DND-41 (cell line): ENCODE measurements at regions not wholly inside any gene's neighbourhood (a gene's known extent, or its start where the extent isn't known, plus 50 kb on each side); places are given as distances from the start of the nearest gene placed in this dataset.

Experiments
- ATAC-seq: fragments of 200-7000 bp; cut with Tn5 transposase; 3 replicates; pipeline ENCODE4 v1.9.1; 2021; ENCODE audit warnings: low read depth; ENCODE audit not compliant: insufficient read depth
- DNase-seq: peaks from one replicate; pipeline ENCODE4 v3.0.0-alpha.2; 2020
- H2AFZ ChIP-seq: 2 replicates; pipeline ENCODE4 v1.6.0; 2012; ENCODE audit warnings: low read depth, low read length
- H3K27ac ChIP-seq: 2 replicates; pipeline ENCODE4 v1.5.1; 2012; ENCODE audit warnings: low read length, inconsistent platforms
- H3K27me3 ChIP-seq: fragments of 200-600 bp; sonication (generic); 2 replicates; pipeline ENCODE4 v1.6.0; 2012; ENCODE audit warnings: low read length, mild to moderate bottlenecking, inconsistent platforms; ENCODE audit not compliant: insufficient read depth, poor library complexity
- H3K36me3 ChIP-seq: 2 replicates; pipeline ENCODE4 v1.5.1; 2012; ENCODE audit warnings: low read length, inconsistent platforms; ENCODE audit not compliant: insufficient read depth
- H3K4me1 ChIP-seq: 2 replicates; pipeline ENCODE4 v1.5.1; 2012; ENCODE audit warnings: mild to moderate bottlenecking, low read length; ENCODE audit not compliant: insufficient read depth
- H3K4me2 ChIP-seq: 2 replicates; pipeline ENCODE4 v1.6.0; 2012; ENCODE audit warnings: mild to moderate bottlenecking, moderate library complexity, low read length, inconsistent platforms; ENCODE audit not compliant: insufficient read depth
- H3K4me3 ChIP-seq, 2 experiments: fragments of 200-600 bp in 1 of 2; shearing (Covaris generic) in 1 of 2; 2 replicates each; pipeline ENCODE4 v1.5.1; 2012 to 2016; ENCODE audit warnings: inconsistent platforms in 2 of 2, low read length in 2 of 2, mild to moderate bottlenecking in 2 of 2, low read depth in 1 of 2, moderate library complexity in 1 of 2
- H3K79me2 ChIP-seq: 2 replicates; pipeline ENCODE4 v1.6.0; 2012; ENCODE audit warnings: low read length, inconsistent platforms; ENCODE audit not compliant: insufficient read depth
- H3K9ac ChIP-seq: 2 replicates; pipeline ENCODE4 v1.6.0; 2012; ENCODE audit warnings: low read depth, mild to moderate bottlenecking, inconsistent platforms, low read length, moderate library complexity
- H3K9me3 ChIP-seq: 2 replicates; pipeline ENCODE4 v1.5.1; 2012; ENCODE audit warnings: low read length, moderate library complexity, mild to moderate bottlenecking, inconsistent platforms; ENCODE audit not compliant: insufficient read depth, severe bottlenecking
- H4K20me1 ChIP-seq: 2 replicates; pipeline ENCODE4 v1.6.0; 2012; ENCODE audit warnings: low read length; ENCODE audit not compliant: insufficient read depth
- CTCF ChIP-seq: IDR thresholded peaks from 2 replicates; pipeline ENCODE4 v1.5.1; 2012; ENCODE audit warnings: borderline replicate concordance, low read length, moderate library complexity, mild to moderate bottlenecking; ENCODE audit not compliant: poor library complexity, severe bottlenecking; ENCODE audit errors: extremely low read depth
- EZH2 ChIP-seq: IDR thresholded peaks from 3 replicates; pipeline ENCODE4 v1.6.1; 2012; ENCODE audit warnings: borderline replicate concordance, low read depth, mild to moderate bottlenecking, moderate library complexity, low read length, inconsistent platforms; ENCODE audit not compliant: severe bottlenecking

GRCh38 chr12:125473501-125473900, 408.3 kb downstream of the AACS start:
- Histone ChIP-seq H2AFZ (no peak overlapping the region), H3K36me3 (no peaks in the 10 kb centered on the region), H3K9ac (no peak overlapping the region), H3K27me3 (peaks cover 3% of the 10 kb centered on the region), H3K4me1 (no peaks in the 10 kb centered on the region), H3K79me2 (no peaks in the 10 kb centered on the region), H3K27ac (no peak overlapping the region), H3K4me2 (no peak overlapping the region), H4K20me1 (no peaks in the 10 kb centered on the region), H3K4me3 (no peak overlapping the region), H3K9me3 (no peaks in the 10 kb centered on the region)
- TF ChIP-seq CTCF (no peak), EZH2 (no peak)
- no peak for DNase-seq
- ATAC-seq = no peak

GRCh38 chr12:125487336-125487735, 422.1 kb downstream of the AACS start:
- TF ChIP-seq EZH2 (no peak), CTCF (no peak)
- Histone ChIP-seq H3K27me3 (no peaks in the 10 kb centered on the region), H3K9ac (no peak overlapping the region), H3K4me2 (no peak overlapping the region), H3K79me2 (no peaks in the 10 kb centered on the region), H3K36me3 (no peaks in the 10 kb centered on the region), H3K9me3 (no peaks in the 10 kb centered on the region), H4K20me1 (no peaks in the 10 kb centered on the region), H2AFZ (no peak overlapping the region), H3K4me3 (no peak overlapping the region), H3K27ac (no peak overlapping the region), H3K4me1 (no peaks in the 10 kb centered on the region)
- DNase-seq (no peak), ATAC-seq (no peak)

- Histone ChIP-seq H2AFZ (no peak overlapping the region), H4K20me1 (no peaks in the 10 kb centered on the region), H3K36me3 (no peaks in the 10 kb centered on the region), H3K27ac (no peak overlapping the region), H3K27me3 (no peaks in the 10 kb centered on the region), H3K4me3 (no peak overlapping the region), H3K79me2 (no peaks in the 10 kb centered on the region), H3K9ac (no peak overlapping the region), H3K9me3 (no peaks in the 10 kb centered on the region), H3K4me1 (no peaks in the 10 kb centered on the region), H3K4me2 (no peak overlapping the region)
- DNase-seq (no peak), ATAC-seq (no peak)
- TF ChIP-seq EZH2 = no peak
- TF ChIP-seq CTCF = no peak
Measured at GRCh38 chr12:125491553-125491952, 426.3 kb downstream of the AACS start.
